ENCODE measurements at regions not wholly inside any gene's neighbourhood (a gene's known extent, or its start where the extent isn't known, plus 50 kb on each side); places are given as distances from the start of the nearest gene placed in this dataset.

DNA sequence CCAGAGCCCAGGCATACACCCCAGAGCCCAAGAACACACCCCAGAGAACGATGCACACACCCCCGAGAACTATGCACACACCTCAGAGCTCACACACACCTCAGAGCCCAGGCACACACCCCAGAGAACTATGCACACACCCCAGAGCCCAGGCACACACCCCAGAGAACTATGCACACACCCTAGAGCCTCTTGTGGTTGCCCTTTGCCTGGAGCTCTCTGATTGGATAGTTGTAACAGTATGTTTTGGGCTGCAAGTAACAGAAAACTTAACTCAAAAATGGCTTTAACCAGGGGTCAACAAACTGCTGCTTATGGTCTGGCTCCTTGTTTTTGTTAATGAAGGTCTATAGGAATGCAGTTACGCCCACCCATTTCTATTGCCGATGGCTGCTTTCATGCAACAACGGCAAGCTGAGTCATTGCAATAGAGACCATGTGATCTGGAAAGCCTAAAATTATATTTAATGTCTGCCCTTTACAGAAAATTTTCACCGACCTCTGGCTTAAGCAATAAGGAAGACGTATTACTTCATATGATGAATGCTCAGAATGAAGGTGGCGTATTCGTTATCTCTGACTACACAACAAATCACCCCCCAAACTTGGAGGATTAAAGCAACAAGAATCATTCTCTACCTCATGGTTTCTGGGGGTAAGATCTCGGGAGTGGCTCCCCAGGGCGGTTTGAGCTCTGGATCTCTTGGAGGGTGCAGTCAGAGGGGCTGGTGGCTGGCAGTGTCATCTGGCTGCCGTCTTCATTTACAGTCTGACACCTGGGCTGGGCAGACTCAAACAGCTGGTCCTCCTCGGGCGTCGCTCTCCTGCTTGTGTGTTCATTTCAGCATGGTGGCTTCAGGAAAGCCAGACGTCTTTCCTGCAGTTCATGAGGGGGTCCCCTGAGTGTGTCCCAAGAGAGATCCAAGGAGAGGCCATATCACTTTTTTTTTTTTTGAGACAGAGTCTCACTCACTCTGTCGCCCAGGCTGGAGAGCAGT lies 66.3 kb upstream of the NCOR2 start:
- peaks cover 28% of the 10 kb centered on the region for H3K4me1 Mint-ChIP-seq (ENCODE audit: low read depth, unreplicated experiment)
- Histone ChIP-seq H3K36me3 (ENCODE audit: insufficient read depth, low read length) (no peaks in the 10 kb centered on the region), H3K27ac (ENCODE audit: low read depth, low read length) (no peak overlapping the region), H3K27me3 (ENCODE audit: insufficient read depth, low read length) (no peaks in the 10 kb centered on the region), H3K4me2 (ENCODE audit: low read length) (peak overlapping the region; percentile 33), H2AFZ (ENCODE audit: low read depth, low read length) (no peak overlapping the region), H3K79me2 (ENCODE audit: insufficient read depth, low read length) (no peaks in the 10 kb centered on the region), H3K4me1 (ENCODE audit: insufficient read depth, low read length) (peaks cover 19% of the 10 kb centered on the region), H3K9me3 (ENCODE audit: insufficient read depth, low read depth, low read length) (no peaks in the 10 kb centered on the region), H3K9ac (ENCODE audit: low read length) (no peak overlapping the region), H3K4me3 (ENCODE audit: insufficient read depth, low read depth, low read length) (no peak overlapping the region), H4K20me1 (ENCODE audit: insufficient read depth, low read length) (no peaks in the 10 kb centered on the region)
- TF ChIP-seq EZH2 (IDR thresholded peaks at IDR 0.05; ENCODE audit: insufficient read depth, low read length) = no peak
- TF ChIP-seq, protein P1, sequence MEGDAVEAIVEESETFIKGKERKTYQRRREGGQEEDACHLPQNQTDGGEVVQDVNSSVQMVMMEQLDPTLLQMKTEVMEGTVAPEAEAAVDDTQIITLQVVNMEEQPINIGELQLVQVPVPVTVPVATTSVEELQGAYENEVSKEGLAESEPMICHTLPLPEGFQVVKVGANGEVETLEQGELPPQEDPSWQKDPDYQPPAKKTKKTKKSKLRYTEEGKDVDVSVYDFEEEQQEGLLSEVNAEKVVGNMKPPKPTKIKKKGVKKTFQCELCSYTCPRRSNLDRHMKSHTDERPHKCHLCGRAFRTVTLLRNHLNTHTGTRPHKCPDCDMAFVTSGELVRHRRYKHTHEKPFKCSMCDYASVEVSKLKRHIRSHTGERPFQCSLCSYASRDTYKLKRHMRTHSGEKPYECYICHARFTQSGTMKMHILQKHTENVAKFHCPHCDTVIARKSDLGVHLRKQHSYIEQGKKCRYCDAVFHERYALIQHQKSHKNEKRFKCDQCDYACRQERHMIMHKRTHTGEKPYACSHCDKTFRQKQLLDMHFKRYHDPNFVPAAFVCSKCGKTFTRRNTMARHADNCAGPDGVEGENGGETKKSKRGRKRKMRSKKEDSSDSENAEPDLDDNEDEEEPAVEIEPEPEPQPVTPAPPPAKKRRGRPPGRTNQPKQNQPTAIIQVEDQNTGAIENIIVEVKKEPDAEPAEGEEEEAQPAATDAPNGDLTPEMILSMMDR (IDR thresholded peaks at IDR 0.05; ENCODE audit: insufficient read depth, low read depth, low read length) = no peak
- H3K27ac Mint-ChIP-seq (ENCODE audit: unreplicated experiment) = peak overlapping the region; percentile 36
- FAIRE-seq (no peak), DNase-seq (ENCODE audit: low read depth) (peak; percentile 59)
- peaks cover 4% of the 10 kb centered on the region for H3K9me3 Mint-ChIP-seq (ENCODE audit: unreplicated experiment)
- peaks cover 4% of the 10 kb centered on the region for H3K36me3 Mint-ChIP-seq (ENCODE audit: low read depth, unreplicated experiment)
- no peak overlapping the region for H3K4me3 Mint-ChIP-seq (ENCODE audit: unreplicated experiment)
- no peaks in the 10 kb centered on the region for H3K27me3 Mint-ChIP-seq (ENCODE audit: low read depth, unreplicated experiment)

- no peak overlapping the region for H3K9ac ChIP-seq (ENCODE audit: low read length)
- Mint-ChIP-seq H3K4me3 (ENCODE audit: unreplicated experiment) (no peak overlapping the region), H3K27me3 (ENCODE audit: low read depth, unreplicated experiment) (no peaks in the 10 kb centered on the region), H3K36me3 (ENCODE audit: low read depth, unreplicated experiment) (peaks cover 4% of the 10 kb centered on the region), H3K4me1 (ENCODE audit: low read depth, unreplicated experiment) (peaks cover 28% of the 10 kb centered on the region), H3K9me3 (ENCODE audit: unreplicated experiment) (peaks cover 6% of the 10 kb centered on the region), H3K27ac (ENCODE audit: unreplicated experiment) (peak overlapping the region; percentile 44)
- FAIRE-seq (no peak), DNase-seq (ENCODE audit: low read depth) (peak; percentile 23)
- H2AFZ ChIP-seq (ENCODE audit: low read depth, low read length) = no peak overlapping the region
- no peaks in the 10 kb centered on the region for H3K27me3 ChIP-seq (ENCODE audit: insufficient read depth, low read length)
- TF ChIP-seq, protein P1 (IDR thresholded peaks at IDR 0.05; ENCODE audit: insufficient read depth, low read depth, low read length) = no peak
- no peak for TF ChIP-seq EZH2 (IDR thresholded peaks at IDR 0.05; ENCODE audit: insufficient read depth, low read length)
- peaks cover 19% of the 10 kb centered on the region for H3K4me1 ChIP-seq (ENCODE audit: insufficient read depth, low read length)
- no peaks in the 10 kb centered on the region for H3K36me3 ChIP-seq (ENCODE audit: insufficient read depth, low read length)
- H3K4me2 ChIP-seq (ENCODE audit: low read length) = no peak overlapping the region
- H3K4me3 ChIP-seq (ENCODE audit: insufficient read depth, low read depth, low read length) = no peak overlapping the region
- H3K27ac ChIP-seq (ENCODE audit: low read depth, low read length) = no peak overlapping the region
- H3K79me2 ChIP-seq (ENCODE audit: insufficient read depth, low read length) = no peaks in the 10 kb centered on the region
- H4K20me1 ChIP-seq (ENCODE audit: insufficient read depth, low read length) = no peaks in the 10 kb centered on the region
- no peaks in the 10 kb centered on the region for H3K9me3 ChIP-seq (ENCODE audit: insufficient read depth, low read depth, low read length)
Measured at GRCh38 chr12:124632519-124632984, 65.1 kb upstream of the NCOR2 start.
